Progenitor cell of endocrine pancreas (in vitro differentiated cells): ENCODE measurements at regions not wholly inside any gene's neighbourhood (a gene's known extent, or its start where the extent isn't known, plus 50 kb on each side); places are given as distances from the start of the nearest gene placed in this dataset.
"Not testable (repeated sequence)": the region's sequence is repeated elsewhere in the genome, so short reads cannot be mapped to it uniquely, and the experiment has no call there.

Source experiments
- DNase-seq: peaks from one replicate; pipeline ENCODE4 v3.0.0; 2021; ENCODE audit warnings: low spot score; ENCODE audit not compliant: unreplicated experiment
- H3K27ac Mint-ChIP-seq: 2 replicates; pipeline ENCODE4 v1.8.0; 2021; ENCODE audit warnings: mild to moderate bottlenecking, moderate library complexity, mixed read lengths
- H3K27me3 Mint-ChIP-seq: 2 replicates; pipeline ENCODE4 v1.8.0; 2021; ENCODE audit warnings: mixed read lengths
- H3K36me3 Mint-ChIP-seq: 2 replicates; pipeline ENCODE4 v1.8.0; 2022; ENCODE audit warnings: mixed read lengths; ENCODE audit not compliant: insufficient read depth
- H3K4me1 Mint-ChIP-seq: 2 replicates; pipeline ENCODE4 v1.8.0; 2021; ENCODE audit warnings: low read depth, mixed read lengths
- H3K4me3 Mint-ChIP-seq: 2 replicates; pipeline ENCODE4 v1.8.0; 2021; ENCODE audit warnings: low read depth, mild to moderate bottlenecking, moderate library complexity, mixed read lengths
- H3K9me3 Mint-ChIP-seq: 2 replicates; pipeline ENCODE4 v1.8.0; 2021; ENCODE audit warnings: low read depth, mixed read lengths
- TF ChIP-seq, protein P1 (sequence below): fragments of 200-600 bp; sonication (generic); IDR thresholded peaks from one replicate; pipeline ENCODE4 v1.5.0; 2021; ENCODE audit warnings: antibody characterized with exemption, mild to moderate bottlenecking; ENCODE audit not compliant: unreplicated experiment

DNA sequence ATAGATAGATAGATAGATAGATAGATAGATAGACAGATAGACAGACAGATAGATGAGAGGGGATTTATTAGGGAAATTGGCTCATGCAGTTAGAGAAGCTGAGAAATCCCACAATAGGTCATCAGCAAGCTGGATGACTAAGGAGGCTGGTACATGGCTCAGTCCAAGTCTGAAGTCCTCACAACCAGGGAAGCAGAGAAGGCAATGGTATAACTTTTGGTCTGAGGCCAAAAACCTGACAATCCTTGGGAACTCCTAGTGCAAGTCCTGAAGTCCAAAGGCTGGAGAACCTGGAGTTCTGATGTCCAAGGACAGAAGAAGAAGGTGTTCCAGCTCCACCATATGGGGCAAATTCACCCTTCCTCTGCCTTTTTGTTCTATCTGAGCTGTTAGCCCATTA lies 517.6 kb upstream of the ATP2B1 start:
- Mint-ChIP-seq H3K4me3 (no peak overlapping the region), H3K9me3 (peaks cover 9% of the 10 kb centered on the region), H3K27me3 (no peaks in the 10 kb centered on the region), H3K36me3 (no peaks in the 10 kb centered on the region), H3K4me1 (no peaks in the 10 kb centered on the region), H3K27ac (no peak overlapping the region)
- no peak for DNase-seq
- TF ChIP-seq, protein P1, sequence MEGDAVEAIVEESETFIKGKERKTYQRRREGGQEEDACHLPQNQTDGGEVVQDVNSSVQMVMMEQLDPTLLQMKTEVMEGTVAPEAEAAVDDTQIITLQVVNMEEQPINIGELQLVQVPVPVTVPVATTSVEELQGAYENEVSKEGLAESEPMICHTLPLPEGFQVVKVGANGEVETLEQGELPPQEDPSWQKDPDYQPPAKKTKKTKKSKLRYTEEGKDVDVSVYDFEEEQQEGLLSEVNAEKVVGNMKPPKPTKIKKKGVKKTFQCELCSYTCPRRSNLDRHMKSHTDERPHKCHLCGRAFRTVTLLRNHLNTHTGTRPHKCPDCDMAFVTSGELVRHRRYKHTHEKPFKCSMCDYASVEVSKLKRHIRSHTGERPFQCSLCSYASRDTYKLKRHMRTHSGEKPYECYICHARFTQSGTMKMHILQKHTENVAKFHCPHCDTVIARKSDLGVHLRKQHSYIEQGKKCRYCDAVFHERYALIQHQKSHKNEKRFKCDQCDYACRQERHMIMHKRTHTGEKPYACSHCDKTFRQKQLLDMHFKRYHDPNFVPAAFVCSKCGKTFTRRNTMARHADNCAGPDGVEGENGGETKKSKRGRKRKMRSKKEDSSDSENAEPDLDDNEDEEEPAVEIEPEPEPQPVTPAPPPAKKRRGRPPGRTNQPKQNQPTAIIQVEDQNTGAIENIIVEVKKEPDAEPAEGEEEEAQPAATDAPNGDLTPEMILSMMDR: no peak

DNA sequence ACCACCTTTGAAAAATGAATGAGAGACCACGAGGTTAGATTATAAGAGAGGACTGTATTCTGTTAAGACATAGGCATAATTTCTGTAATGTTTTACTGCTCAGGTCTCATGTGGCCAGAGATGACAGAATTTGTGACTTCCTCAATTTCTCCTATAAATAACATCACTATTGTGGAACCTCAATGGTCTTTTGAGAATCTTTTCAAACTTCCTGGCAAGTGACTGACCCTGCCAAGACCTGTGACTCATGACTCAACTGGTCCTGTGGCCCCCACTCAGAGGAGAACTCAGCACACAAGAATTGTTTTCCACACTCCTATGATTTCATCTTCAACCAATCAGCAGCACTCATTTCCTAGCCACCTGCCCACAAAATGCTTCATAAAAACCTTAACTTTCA lies 508.2 kb upstream of the ATP2B1 start:
- H3K27ac Mint-ChIP-seq: no peak overlapping the region
- DNase-seq: no peak
- no peaks in the 10 kb centered on the region for H3K4me1 Mint-ChIP-seq
- H3K27me3 Mint-ChIP-seq: no peaks in the 10 kb centered on the region
- H3K9me3 Mint-ChIP-seq: peaks cover 5% of the 10 kb centered on the region
- TF ChIP-seq, protein P1: no peak
- no peaks in the 10 kb centered on the region for H3K36me3 Mint-ChIP-seq
- H3K4me3 Mint-ChIP-seq: no peak overlapping the region

DNA sequence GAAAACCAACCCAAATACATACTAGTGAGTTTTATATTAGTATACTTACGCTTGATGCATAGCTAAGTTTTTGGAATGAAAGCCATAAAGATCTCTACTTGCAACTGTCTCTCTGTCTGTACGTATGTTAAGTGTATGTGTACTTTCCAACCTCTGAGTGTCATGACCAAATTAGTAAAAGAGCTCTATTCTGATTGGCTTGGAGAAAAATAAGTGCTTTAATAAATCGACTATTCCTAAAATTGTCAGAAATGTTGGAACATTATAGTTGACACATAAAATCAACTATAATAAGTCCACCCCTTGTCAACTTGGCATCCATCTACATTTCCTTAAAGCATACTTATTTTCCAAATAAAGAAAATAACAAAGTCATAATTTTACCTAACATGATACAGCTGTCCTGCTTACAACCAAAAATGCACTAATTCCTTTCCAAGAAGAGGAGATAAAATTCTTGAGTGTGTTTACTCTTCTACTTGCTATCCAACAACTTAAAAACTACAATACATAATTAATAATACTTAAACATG lies 507.4 kb upstream of the ATP2B1 start:
- Mint-ChIP-seq H3K27ac (no peak overlapping the region), H3K4me3 (no peak overlapping the region), H3K27me3 (no peaks in the 10 kb centered on the region), H3K36me3 (no peaks in the 10 kb centered on the region), H3K9me3 (peaks cover 3% of the 10 kb centered on the region), H3K4me1 (no peaks in the 10 kb centered on the region)
- no peak for DNase-seq
- TF ChIP-seq, protein P1: no peak

DNA sequence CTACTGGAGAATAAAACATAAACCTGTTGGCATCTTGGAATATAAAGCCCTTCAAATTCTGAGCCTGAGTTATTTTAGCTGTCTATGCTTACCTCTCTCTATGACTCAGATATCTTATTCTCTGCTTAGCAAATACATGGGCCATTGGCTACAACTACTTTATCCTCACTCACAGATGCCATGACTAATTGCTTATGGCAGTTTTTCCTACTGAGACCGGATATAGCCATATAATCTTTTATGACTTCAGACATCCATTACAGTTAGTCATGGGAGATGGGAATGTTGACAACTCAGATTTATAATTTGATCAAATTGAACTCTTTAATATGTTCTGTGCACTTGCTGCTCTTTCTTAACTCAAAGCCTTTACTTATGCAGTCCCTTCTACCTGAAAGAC lies 502.4 kb upstream of the ATP2B1 start:
- TF ChIP-seq, protein P1: no peak
- H3K4me1 Mint-ChIP-seq: no peaks in the 10 kb centered on the region
- no peaks in the 10 kb centered on the region for H3K27me3 Mint-ChIP-seq
- no peak overlapping the region for H3K4me3 Mint-ChIP-seq
- H3K36me3 Mint-ChIP-seq: peaks cover 2% of the 10 kb centered on the region
- DNase-seq: no peak
- peaks cover 16% of the 10 kb centered on the region for H3K9me3 Mint-ChIP-seq
- H3K27ac Mint-ChIP-seq: no peak overlapping the region

DNA sequence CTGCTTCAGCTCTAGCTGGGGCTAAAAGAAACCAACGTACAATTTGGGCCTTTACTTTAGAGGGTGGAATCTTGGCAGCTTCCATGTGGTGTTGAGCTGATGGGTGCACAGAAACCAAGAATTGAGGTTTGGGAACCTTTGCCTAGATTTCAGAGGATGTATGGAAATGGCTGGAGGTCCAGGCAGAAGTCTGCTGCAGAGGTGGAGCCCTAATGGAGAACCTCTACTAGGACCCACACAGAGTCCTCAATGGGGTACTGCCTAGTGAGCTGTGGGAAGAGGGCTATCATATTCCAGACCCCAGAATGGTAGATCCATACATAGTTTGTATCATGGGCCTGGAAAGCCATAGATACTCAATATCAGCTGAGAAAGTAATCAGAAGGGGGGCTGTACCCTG lies 500.4 kb upstream of the ATP2B1 start:
- no peaks in the 10 kb centered on the region for H3K27me3 Mint-ChIP-seq
- no peak overlapping the region for H3K27ac Mint-ChIP-seq
- no peak for DNase-seq
- no peaks in the 10 kb centered on the region for H3K4me1 Mint-ChIP-seq
- H3K9me3 Mint-ChIP-seq: peaks cover 16% of the 10 kb centered on the region
- peaks cover 2% of the 10 kb centered on the region for H3K36me3 Mint-ChIP-seq
- TF ChIP-seq, protein P1: no peak
- no peak overlapping the region for H3K4me3 Mint-ChIP-seq

DNA sequence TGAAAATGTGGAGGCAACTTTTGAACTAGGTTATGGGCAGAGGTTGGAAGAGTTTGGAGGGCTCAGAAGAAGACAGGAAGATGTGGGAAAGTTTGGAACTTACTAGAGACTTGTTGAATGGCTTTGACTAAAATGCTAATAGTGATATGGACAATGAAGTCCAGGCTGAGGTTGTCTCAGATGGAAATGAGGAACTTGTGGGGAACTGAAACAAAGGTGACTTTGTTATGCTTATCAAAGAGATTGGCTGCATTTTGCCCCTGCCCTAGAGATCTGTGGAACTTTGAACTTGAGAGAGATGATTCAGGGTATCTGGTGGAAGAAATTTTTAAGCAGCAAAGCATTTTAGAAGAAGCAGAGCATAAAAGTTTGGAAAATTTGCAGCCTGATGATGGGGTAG lies 499.7 kb upstream of the ATP2B1 start:
- DNase-seq, H3K36me3 Mint-ChIP-seq, H3K27ac Mint-ChIP-seq, H3K4me1 Mint-ChIP-seq, H3K4me3 Mint-ChIP-seq, H3K27me3 Mint-ChIP-seq: not testable (repeated sequence)
- H3K9me3 Mint-ChIP-seq: peaks cover 21% of the 10 kb centered on the region
